Lower lobe of right lung (tissue), 2 donors: ENCODE measurements at regions not wholly inside any gene's neighbourhood (a gene's known extent, or its start where the extent isn't known, plus 50 kb on each side); places are given as distances from the start of the nearest gene placed in this dataset.

Source experiments
- ATAC-seq, 2 donors: fragments of 200-7000 bp; cut with Tn5 transposase; one replicate each; pipeline ENCODE4 v1.9.1; 2020 to 2022; ENCODE audit warnings: mild to moderate bottlenecking in 2 of 2, moderate library complexity in 2 of 2
- DNase-seq: peaks from one replicate; pipeline ENCODE4 v3.0.0-alpha.2; 2020
- H3K27ac ChIP-seq: fragments of 200-600 bp; one replicate; pipeline ENCODE4 v1.8.0; 2022
- H3K27me3 ChIP-seq: fragments of 200-600 bp; one replicate; pipeline ENCODE4 v1.8.0; 2022; ENCODE audit warnings: low read depth
- H3K36me3 ChIP-seq: fragments of 200-600 bp; one replicate; pipeline ENCODE4 v1.8.0; 2022; ENCODE audit warnings: mild to moderate bottlenecking
- H3K4me1 ChIP-seq: fragments of 200-600 bp; one replicate; pipeline ENCODE4 v1.8.0; 2022
- H3K4me3 ChIP-seq: fragments of 200-600 bp; one replicate; pipeline ENCODE4 v1.8.0; 2022; ENCODE audit warnings: mild to moderate bottlenecking
- H3K9me3 ChIP-seq: fragments of 200-600 bp; one replicate; pipeline ENCODE4 v1.8.0; 2022
- intact Hi-C: fragments of 100-400 bp; cut with DNase I; formaldehyde crosslinking; loops from one replicate; pipeline ENCODE4 v1.11.0; 2022
- TF ChIP-seq, protein P1 (sequence below): fragments of 200-600 bp; IDR thresholded peaks from one replicate; pipeline ENCODE4 v1.8.0; 2022; ENCODE audit warnings: antibody characterized with exemption, mild to moderate bottlenecking
- donor health status: DM: no; HTN: yes; CAD: no; lungs with severe emphysema.

DNA sequence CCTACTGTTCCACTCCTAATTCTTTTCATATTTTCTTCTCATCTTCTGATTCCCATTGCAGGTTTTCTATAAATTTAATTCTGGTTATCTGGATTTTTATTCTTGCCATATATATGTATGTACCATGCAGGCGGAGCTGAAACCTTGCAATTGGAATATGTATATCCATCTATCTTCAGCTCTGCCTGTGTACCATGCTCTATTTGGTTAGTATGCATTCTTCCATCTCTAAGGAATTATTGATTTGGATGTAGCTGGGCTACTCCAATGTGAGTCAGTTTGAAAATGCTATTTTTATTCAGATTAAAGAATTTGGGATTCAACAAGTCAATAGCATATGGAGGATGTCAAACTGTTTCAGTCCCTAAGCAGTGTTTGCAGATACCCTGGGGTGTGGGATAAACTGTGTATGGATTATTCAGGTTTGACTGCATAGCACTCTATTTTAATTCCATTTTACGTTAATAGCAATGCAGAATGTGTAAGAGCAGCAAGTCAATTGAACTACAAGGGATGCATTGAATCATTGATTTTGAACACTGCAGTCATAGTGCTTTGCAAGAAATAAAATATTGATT, 528.1 kb upstream of the FZD8 start:
- Histone ChIP-seq H3K9me3 (no peaks in the 10 kb centered on the region), H3K4me3 (no peak overlapping the region), H3K27me3 (no peaks in the 10 kb centered on the region), H3K4me1 (peaks cover 10% of the 10 kb centered on the region), H3K27ac (no peak overlapping the region), H3K36me3 (no peaks in the 10 kb centered on the region)
- DNase-seq (no peak), ATAC-seq (no peak)
- intact Hi-C loops: no loop called here
- TF ChIP-seq, protein P1, sequence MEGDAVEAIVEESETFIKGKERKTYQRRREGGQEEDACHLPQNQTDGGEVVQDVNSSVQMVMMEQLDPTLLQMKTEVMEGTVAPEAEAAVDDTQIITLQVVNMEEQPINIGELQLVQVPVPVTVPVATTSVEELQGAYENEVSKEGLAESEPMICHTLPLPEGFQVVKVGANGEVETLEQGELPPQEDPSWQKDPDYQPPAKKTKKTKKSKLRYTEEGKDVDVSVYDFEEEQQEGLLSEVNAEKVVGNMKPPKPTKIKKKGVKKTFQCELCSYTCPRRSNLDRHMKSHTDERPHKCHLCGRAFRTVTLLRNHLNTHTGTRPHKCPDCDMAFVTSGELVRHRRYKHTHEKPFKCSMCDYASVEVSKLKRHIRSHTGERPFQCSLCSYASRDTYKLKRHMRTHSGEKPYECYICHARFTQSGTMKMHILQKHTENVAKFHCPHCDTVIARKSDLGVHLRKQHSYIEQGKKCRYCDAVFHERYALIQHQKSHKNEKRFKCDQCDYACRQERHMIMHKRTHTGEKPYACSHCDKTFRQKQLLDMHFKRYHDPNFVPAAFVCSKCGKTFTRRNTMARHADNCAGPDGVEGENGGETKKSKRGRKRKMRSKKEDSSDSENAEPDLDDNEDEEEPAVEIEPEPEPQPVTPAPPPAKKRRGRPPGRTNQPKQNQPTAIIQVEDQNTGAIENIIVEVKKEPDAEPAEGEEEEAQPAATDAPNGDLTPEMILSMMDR: no peak

DNA sequence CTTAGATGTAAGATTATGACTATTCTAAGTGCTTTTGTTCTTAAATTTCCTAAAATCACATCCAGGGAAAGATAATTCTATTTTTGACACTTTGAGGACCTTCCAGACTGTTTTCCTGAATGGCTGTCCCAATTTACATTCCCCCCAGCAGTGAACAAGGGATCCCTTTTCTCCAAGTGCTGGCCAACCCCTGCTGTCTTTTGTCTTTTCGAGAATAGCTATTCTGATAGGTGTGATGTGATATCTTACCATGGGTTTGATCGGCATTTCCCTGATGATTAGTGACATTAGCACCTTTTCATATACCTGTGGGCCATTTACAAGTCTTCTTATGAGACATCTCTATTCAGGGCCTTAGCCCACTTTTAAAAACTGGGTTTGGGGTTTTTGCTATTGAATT, 526.7 kb upstream of the FZD8 start:
- TF ChIP-seq, protein P1: no peak
- Histone ChIP-seq H3K27ac (no peak overlapping the region), H3K4me3 (no peak overlapping the region), H3K4me1 (peaks cover 8% of the 10 kb centered on the region), H3K36me3 (no peaks in the 10 kb centered on the region), H3K27me3 (no peaks in the 10 kb centered on the region), H3K9me3 (no peaks in the 10 kb centered on the region)
- ATAC-seq (no peak), DNase-seq (no peak)
- intact Hi-C loops: no loop called here

DNA sequence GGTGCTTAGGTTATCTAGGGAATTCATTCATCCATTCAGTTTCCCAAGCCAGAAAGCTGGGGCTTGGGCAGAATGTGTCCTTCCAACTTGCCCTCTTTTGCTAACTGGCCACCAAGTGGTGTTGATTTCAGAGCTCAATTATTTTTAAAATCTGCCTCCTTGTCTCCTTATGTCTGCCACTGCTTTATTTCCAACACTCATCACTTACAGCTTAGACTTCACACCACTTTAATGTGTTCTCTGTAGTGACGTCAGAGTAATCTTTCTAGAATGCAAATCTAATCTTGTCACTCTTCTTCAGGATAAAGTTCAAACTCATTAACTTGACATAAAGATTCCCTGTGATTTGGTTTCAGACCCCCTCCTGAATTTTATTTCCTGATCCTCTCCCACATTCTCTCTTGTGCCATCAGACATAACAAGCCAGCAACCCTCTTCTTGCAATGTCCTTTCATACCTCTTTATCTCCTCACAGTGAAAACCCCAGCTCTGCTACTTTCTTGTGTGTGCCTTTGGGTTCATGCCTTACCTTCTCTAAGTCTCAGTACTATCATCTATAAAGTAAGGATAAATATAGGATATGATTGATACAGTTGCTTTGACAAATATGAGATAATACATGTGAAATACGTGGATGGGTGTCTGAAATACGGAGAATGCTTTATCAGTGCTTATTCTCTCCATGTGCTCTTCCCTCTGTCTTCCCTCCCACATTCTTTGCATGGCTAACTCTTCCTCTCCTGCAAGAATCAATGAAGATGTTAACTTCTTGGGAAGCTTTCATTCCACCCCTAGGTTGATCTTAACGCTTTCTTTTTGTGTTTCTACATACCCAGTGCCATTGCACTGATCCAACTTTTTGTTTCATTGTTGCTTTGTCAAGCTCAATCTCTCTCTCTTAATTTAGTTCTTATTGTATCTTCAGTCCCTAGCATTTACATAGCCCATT, 522.7 kb upstream of the FZD8 start:
- H3K4me3 ChIP-seq: no peak overlapping the region
- TF ChIP-seq, protein P1: no peak

DNA sequence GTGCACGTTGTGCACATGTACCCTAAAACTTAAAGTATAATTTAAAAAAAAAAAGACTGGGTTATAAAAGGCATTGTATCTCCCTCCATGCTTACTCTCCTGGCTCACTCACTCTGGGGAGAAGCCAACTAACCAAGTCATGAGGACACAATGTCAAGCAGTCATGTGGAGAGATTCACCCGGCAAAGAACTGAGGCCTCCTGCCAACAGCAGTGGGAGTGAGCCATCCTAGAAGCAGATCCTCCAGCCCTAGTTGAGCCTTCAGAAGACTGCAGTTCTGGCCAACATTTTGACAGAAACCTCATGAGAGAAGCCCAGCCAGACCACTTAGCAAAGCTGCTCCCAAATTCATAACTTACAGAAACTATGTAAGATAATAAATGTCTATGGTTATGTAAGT, 521.7 kb upstream of the FZD8 start:
- DNase-seq (no peak), ATAC-seq (no peak)
- no peak overlapping the region for H3K27ac ChIP-seq
- H3K36me3 ChIP-seq: no peaks in the 10 kb centered on the region
- no peak overlapping the region for H3K4me3 ChIP-seq
- no peaks in the 10 kb centered on the region for H3K27me3 ChIP-seq
- intact Hi-C loops: no loop called here
- no peaks in the 10 kb centered on the region for H3K9me3 ChIP-seq
- no peaks in the 10 kb centered on the region for H3K4me1 ChIP-seq
- TF ChIP-seq, protein P1: no peak

More for the DNA sequence above, 522.7 kb upstream of the FZD8 start:
- no peak for ATAC-seq
- no peaks in the 10 kb centered on the region for H3K27me3 ChIP-seq
- intact Hi-C loops: no loop called here
- no peaks in the 10 kb centered on the region for H3K9me3 ChIP-seq
- no peaks in the 10 kb centered on the region for H3K4me1 ChIP-seq
- no peak overlapping the region for H3K27ac ChIP-seq
- no peak for DNase-seq
- no peaks in the 10 kb centered on the region for H3K36me3 ChIP-seq

DNA sequence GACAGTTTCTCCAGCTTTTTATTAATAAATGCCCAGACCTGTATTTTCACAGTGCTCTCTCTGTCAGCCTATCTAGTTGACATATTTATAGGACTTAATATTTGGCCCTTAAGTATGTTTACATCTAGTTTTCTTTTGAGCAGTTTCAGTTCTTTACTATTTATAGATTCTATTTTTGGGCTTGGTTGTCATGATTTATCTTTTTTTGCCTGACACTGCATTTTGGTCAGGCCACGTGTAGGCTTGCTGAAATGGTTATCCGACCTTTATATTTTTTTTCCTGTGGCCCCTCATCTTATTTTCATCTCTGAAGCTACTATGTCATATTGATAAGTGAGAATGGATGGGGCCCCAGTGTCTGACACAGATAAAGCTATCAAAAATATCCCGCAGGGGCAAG, 515.4 kb upstream of the FZD8 start:
- Histone ChIP-seq H3K27ac (no peak overlapping the region), H3K4me3 (no peak overlapping the region), H3K27me3 (no peaks in the 10 kb centered on the region), H3K36me3 (no peaks in the 10 kb centered on the region), H3K9me3 (no peaks in the 10 kb centered on the region), H3K4me1 (no peaks in the 10 kb centered on the region)
- TF ChIP-seq, protein P1: no peak
- DNase-seq (no peak), ATAC-seq (no peak)
- intact Hi-C loops: no loop called here
